Body of pancreas (tissue), 4 donors: ENCODE measurements at regions not wholly inside any gene's neighbourhood (a gene's known extent, or its start where the extent isn't known, plus 50 kb on each side); places are given as distances from the start of the nearest gene placed in this dataset.

Experiments used
- CTCF ChIP-seq, 7 experiments: fragments of 450-650 bp in 4 of 7; fragments of 200-600 bp in 3 of 7; sonication (generic) in 3 of 7; IDR thresholded peaks; one replicate each; pipeline ENCODE4 v1.5.1; 2016 to 2019; ENCODE audit warnings: antibody characterized with exemption in 7 of 7
- POLR2A ChIP-seq, 3 donors: fragments of 450-650 bp; IDR thresholded peaks; one replicate each; pipeline ENCODE4 v1.6.1; 2016; ENCODE audit warnings: antibody characterized with exemption in 3 of 3, mild to moderate bottlenecking in 2 of 3

- TF ChIP-seq CTCF (IDR thresholded peaks at IDR 0.05) (no peak), POLR2A (IDR thresholded peaks at IDR 0.05) (no peak)
Measured at GRCh38 chr20:50420380-50420779, 89.8 kb upstream of the PTPN1 start.
